AG04450 (cell line): ENCODE measurements at regions not wholly inside any gene's neighbourhood (a gene's known extent, or its start where the extent isn't known, plus 50 kb on each side); places are given as distances from the start of the nearest gene placed in this dataset.

Experiments used
- CTCF ChIA-PET: fragments of 300-600, 350-600 bp; formaldehyde crosslinking; extraction: SDS; loops from one replicate; lab custom pipeline; 2022; ENCODE audit warnings: antibody characterized with exemption, inconsistent platforms; lab: Charles Lee
- POLR2A ChIA-PET: fragments of 350-600 bp; formaldehyde crosslinking; extraction: SDS; loops from one replicate; lab custom pipeline; 2021; ENCODE audit warnings: antibody characterized with exemption, inconsistent platforms; lab: Yijun Ruan, JAX
- DNase-seq: peaks from one replicate; pipeline ENCODE4 v3.0.0-alpha.2; 2011; ENCODE audit warnings: low read depth, low spot score
- H3K27ac ChIP-seq: one replicate; pipeline ENCODE4 v1.5.1; 2012; ENCODE audit warnings: low read depth, low read length, control low read depth
- H3K27me3 ChIP-seq: one replicate; pipeline ENCODE4 v1.6.0; 2012; ENCODE audit warnings: low read length; ENCODE audit not compliant: control insufficient read depth, insufficient read depth
- H3K4me3 ChIP-seq: 2 replicates; pipeline ENCODE4 v1.5.1; 2011; ENCODE audit warnings: mild to moderate bottlenecking, low read depth, low read length, control low read depth
- H3K9me3 ChIP-seq: 2 replicates; pipeline ENCODE4 v1.5.1; 2012; ENCODE audit warnings: low read length; ENCODE audit not compliant: control insufficient read depth, insufficient read depth
- TF ChIP-seq, protein P1 (sequence below): IDR thresholded peaks from 2 replicates; pipeline ENCODE4 v1.5.1; 2011; ENCODE audit warnings: low read depth, low read length, control low read depth, inconsistent platforms

DNA sequence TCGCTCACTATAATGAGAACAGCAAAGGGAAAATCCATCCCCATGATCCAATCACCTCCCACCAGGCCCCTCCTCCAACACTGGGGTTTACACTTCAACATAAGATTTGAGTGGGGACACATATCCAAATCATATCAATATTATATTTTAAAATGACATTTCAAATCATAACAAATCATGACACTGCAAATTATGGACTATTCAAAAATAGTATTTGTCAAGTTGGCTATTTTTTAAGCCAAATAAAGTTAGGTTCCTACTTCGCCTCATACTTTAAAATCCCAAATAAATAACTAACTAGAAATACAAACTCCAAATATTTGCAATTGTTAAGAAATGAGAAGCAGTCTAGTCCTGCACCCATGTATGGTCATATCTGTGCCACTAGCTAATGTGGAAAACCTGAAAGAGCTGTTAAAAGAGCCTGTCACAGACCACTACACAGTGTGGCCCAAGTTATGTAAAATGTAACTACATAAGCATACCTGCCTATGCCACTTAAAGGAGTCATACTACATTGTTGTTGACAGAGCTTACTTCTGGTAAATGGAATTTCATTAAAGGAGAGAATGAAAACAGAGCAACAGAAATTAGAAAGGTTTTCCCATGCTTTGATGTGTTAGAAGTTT lies 334.7 kb upstream of the GULP1 start:
- TF ChIP-seq, protein P1, sequence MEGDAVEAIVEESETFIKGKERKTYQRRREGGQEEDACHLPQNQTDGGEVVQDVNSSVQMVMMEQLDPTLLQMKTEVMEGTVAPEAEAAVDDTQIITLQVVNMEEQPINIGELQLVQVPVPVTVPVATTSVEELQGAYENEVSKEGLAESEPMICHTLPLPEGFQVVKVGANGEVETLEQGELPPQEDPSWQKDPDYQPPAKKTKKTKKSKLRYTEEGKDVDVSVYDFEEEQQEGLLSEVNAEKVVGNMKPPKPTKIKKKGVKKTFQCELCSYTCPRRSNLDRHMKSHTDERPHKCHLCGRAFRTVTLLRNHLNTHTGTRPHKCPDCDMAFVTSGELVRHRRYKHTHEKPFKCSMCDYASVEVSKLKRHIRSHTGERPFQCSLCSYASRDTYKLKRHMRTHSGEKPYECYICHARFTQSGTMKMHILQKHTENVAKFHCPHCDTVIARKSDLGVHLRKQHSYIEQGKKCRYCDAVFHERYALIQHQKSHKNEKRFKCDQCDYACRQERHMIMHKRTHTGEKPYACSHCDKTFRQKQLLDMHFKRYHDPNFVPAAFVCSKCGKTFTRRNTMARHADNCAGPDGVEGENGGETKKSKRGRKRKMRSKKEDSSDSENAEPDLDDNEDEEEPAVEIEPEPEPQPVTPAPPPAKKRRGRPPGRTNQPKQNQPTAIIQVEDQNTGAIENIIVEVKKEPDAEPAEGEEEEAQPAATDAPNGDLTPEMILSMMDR: no peak
- ChIA-PET POLR2A (no interaction called here), CTCF (no interaction called here)
- Histone ChIP-seq H3K9me3 (peaks cover under 1% of the 10 kb centered on the region; the same call in 1 of the 2 replicates), H3K27ac (no peak overlapping the region), H3K4me3 (no peak overlapping the region), H3K27me3 (no peaks in the 10 kb centered on the region)
- DNase-seq: no peak

DNA sequence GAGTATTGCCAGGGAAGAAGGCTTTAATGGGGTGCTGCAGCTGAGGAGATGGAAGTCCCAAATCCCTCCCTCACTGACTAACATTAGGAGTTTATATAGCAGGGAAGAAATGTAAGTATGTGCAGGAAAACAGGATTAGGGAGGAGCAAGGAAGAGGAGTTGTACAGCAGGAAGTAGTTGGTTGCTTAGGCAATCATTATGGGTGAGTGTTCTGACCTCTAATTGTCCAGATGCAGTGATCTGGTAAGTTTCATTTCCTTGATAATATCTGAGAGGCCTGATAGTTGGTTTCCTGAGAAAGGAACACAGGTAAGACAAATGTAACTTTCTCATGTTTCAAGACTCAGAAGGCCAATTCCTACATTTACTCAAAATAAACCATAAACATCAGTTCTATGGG lies 331.9 kb upstream of the GULP1 start:
- no peak for DNase-seq
- Histone ChIP-seq H3K27me3 (no peaks in the 10 kb centered on the region), H3K9me3 (no peaks in the 10 kb centered on the region), H3K27ac (no peak overlapping the region), H3K4me3 (no peak overlapping the region)
- CTCF ChIA-PET: no interaction called here
- TF ChIP-seq, protein P1: no peak
- POLR2A ChIA-PET: no interaction called here

DNA sequence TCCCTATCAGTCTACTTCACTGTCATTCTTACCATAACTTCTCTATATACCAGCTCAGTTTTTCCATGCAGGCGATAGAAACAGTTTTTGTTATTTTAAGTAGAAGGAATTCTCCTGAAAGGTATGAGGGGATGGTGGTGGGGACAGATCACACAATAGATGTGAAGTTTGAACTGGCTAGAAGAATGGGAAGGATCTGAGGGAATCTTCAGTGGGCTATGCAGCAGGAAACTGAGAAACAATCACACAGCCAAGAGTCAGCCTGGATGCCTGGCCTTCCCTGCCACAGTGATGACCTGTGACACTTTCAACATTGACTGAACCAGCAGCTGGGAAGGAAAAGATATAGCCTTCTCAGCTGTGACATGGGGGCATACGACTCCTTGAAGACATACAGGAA lies 329.1 kb upstream of the GULP1 start:
- Histone ChIP-seq H3K4me3 (no peak overlapping the region), H3K9me3 (no peaks in the 10 kb centered on the region), H3K27ac (no peak overlapping the region), H3K27me3 (no peaks in the 10 kb centered on the region)
- TF ChIP-seq, protein P1: no peak
- DNase-seq: no peak
- POLR2A ChIA-PET: no interaction called here
- CTCF ChIA-PET: interaction anchor here (0.8 kb wide), 1 partner anchor 382 kb away, joined by 3 read pairs; no protein-coding TSS in a partner anchor

DNA sequence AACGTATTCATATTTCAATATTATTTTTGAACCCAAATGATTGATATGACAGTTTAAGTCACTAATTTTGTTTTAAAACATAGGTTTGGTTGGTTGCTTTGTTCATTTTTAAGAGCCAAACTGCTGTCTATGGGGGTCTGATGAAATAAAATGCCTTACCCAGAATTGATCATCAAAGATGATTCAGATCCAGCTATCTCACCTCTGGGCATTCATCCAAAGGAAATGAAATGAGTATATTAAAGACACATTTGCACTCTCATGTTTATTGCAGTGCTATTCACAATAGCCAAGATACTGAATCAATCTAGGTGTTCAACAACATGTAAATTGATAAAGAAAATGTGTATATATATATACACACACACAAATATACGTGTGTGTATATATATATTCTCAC lies 326.9 kb upstream of the GULP1 start:
- H3K9me3 ChIP-seq: no peaks in the 10 kb centered on the region
- no peak for DNase-seq
- H3K27me3 ChIP-seq: no peaks in the 10 kb centered on the region
- no peak overlapping the region for H3K27ac ChIP-seq
- TF ChIP-seq, protein P1: no peak
- H3K4me3 ChIP-seq: no peak overlapping the region
- POLR2A ChIA-PET: no interaction called here
- CTCF ChIA-PET: no interaction called here

DNA sequence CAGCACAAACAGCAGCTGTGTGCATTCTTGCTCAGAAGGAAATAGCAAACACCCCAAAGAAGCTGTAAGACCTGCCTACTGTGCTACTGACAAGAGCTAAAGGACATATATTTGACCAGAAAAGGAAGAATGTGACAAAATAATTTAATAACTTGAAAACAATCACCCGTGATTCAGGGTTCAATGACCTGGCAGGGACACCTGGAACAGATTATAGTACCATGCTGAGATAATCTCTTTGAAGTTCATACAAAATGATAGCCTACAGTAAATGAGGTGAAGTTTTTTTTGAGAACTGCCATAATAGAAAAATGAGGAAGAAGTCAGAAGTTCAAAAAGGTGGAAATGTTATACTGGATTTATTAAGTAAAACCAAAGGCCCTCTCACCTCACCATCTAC lies 324.8 kb upstream of the GULP1 start:
- Histone ChIP-seq H3K9me3 (no peaks in the 10 kb centered on the region), H3K4me3 (no peak overlapping the region), H3K27me3 (no peaks in the 10 kb centered on the region), H3K27ac (no peak overlapping the region)
- TF ChIP-seq, protein P1: no peak
- ChIA-PET CTCF (no interaction called here), POLR2A (no interaction called here)
- DNase-seq: no peak
